ENCODE measurements at regions not wholly inside any gene's neighbourhood (a gene's known extent, or its start where the extent isn't known, plus 50 kb on each side); places are given as distances from the start of the nearest gene placed in this dataset.

- no peak for TF ChIP-seq POLR2AphosphoS5 (IDR thresholded peaks at IDR 0.05)
- no peak for TF ChIP-seq POLR2A (IDR thresholded peaks at IDR 0.05)
- TF ChIP-seq CTCF (IDR thresholded peaks at IDR 0.05) = no peak
Measured at GRCh38 chr14:104509673-104510072, 69.9 kb upstream of the C14orf180 start.
